K562 (cell line): ENCODE measurements at regions not wholly inside any gene's neighbourhood (a gene's known extent, or its start where the extent isn't known, plus 50 kb on each side); places are given as distances from the start of the nearest gene placed in this dataset.

Experiments
- ATAC-seq: fragments of 200-7000 bp; cut with Tn5 transposase; 3 replicates; pipeline ENCODE4 v1.9.1; 2020; ENCODE audit warnings: moderate library complexity
- BruUV-seq: library from RNA; stranded (reverse); fragments of 400-500 nt; replicated peaks from 2 replicates; lab custom pipeline; 2021; lab: Mats Ljungman, UMichigan
- CTCF ChIA-PET: fragments of 300-600 bp; formaldehyde crosslinking; extraction: SDS; loops from one replicate; lab custom pipeline; 2021; ENCODE audit warnings: low intra/inter-chr PET ratio; lab: Yijun Ruan, JAX
- POLR2A ChIA-PET: fragments of 300-600, 350-650 bp; sonication (Branson Sonifier 250); formaldehyde crosslinking; extraction: SDS; loops from one replicate; lab custom pipeline; 2021; ENCODE audit warnings: antibody characterized with exemption, inconsistent platforms; lab: Yijun Ruan, JAX
- DNase-seq, 4 experiments: peaks; one replicate each; pipeline versions ENCODE4 v3.0.0 to v3.0.0-alpha.2; 2011 to 2018; ENCODE audit warnings: low spot score in 3 of 4, mixed read lengths in 3 of 4; ENCODE audit errors: extremely low read depth in 1 of 4
- FAIRE-seq: peaks from 2 replicates; lab custom pipeline; 2011; peaks lifted over from hg19 to GRCh38; lab: Jason Lieb, UNC
- H2AFZ ChIP-seq: 2 replicates; pipeline ENCODE4 v1.6.0; 2011; ENCODE audit warnings: low read depth, low read length, control low read depth, inconsistent platforms
- H3K27ac ChIP-seq: fragments of 200-600 bp; 3 replicates; pipeline ENCODE4 v1.8.0; 2011; ENCODE audit warnings: low read depth, mild to moderate bottlenecking, control low read depth, inconsistent platforms, low read length, moderate library complexity, mixed read lengths; ENCODE audit errors: extremely low read depth
- H3K27me3 ChIP-seq, 2 experiments: fragments of 300-600 bp in 1 of 2; 2 replicates in 1 of 2; 3 replicates in 1 of 2; pipeline versions ENCODE4 v1.6.0 to v1.8.0; 2011; ENCODE audit warnings: inconsistent platforms in 2 of 2, low read length in 2 of 2, mild to moderate bottlenecking in 1 of 2, mixed read lengths in 1 of 2, moderate library complexity in 1 of 2; ENCODE audit not compliant: control insufficient read depth in 2 of 2, insufficient read depth in 2 of 2
- H3K36me3 ChIP-seq: fragments of 300-600 bp; 3 replicates; pipeline ENCODE4 v1.8.0; 2011; ENCODE audit warnings: mild to moderate bottlenecking, low read length, inconsistent platforms; ENCODE audit not compliant: control insufficient read depth, insufficient read depth
- H3K4me1 ChIP-seq, 2 experiments: fragments of 200-600 bp in 1 of 2; replicated peaks in 1 of 2; 2 replicates in 1 of 2; 3 replicates in 1 of 2; pipeline versions ENCODE4 v1.5.1 to v1.8.0; 2011; ENCODE audit warnings: inconsistent platforms in 2 of 2, low read length in 2 of 2, mild to moderate bottlenecking in 1 of 2, mixed read lengths in 1 of 2, moderate library complexity in 1 of 2; ENCODE audit not compliant: control insufficient read depth in 2 of 2, insufficient read depth in 2 of 2
- H3K4me2 ChIP-seq: 2 replicates; pipeline ENCODE4 v1.6.1; 2011; ENCODE audit warnings: low read length, control low read depth, inconsistent platforms, mixed read lengths; ENCODE audit not compliant: insufficient read depth
- H3K4me3 ChIP-seq: fragments of 200-600 bp; sonication (generic), shearing (Covaris generic); 2 replicates; pipeline ENCODE4 v1.5.1; 2016; ENCODE audit warnings: control low read depth, inconsistent platforms
- H3K79me2 ChIP-seq: fragments of 200-600 bp; 3 replicates; pipeline ENCODE4 v1.8.0; 2011; ENCODE audit warnings: low read length, inconsistent platforms; ENCODE audit not compliant: control insufficient read depth, insufficient read depth
- H3K9ac ChIP-seq, 2 experiments: 2 replicates each; pipeline versions ENCODE4 v1.6.0 to v1.6.1; 2011; ENCODE audit warnings: low read depth in 2 of 2, low read length in 2 of 2, control low read depth in 1 of 2, inconsistent platforms in 1 of 2, mild to moderate bottlenecking in 1 of 2, mixed read lengths in 1 of 2; ENCODE audit not compliant: insufficient read depth in 1 of 2
- H3K9me1 ChIP-seq: one replicate; pipeline ENCODE4 v1.6.0; 2011; ENCODE audit warnings: inconsistent platforms, mild to moderate bottlenecking, low read length, moderate library complexity; ENCODE audit not compliant: control insufficient read depth, insufficient read depth
- H3K9me3 ChIP-seq: replicated peaks from 2 replicates; pipeline ENCODE4 v1.5.1; 2011; ENCODE audit warnings: low read depth, low read length, inconsistent platforms; ENCODE audit not compliant: control insufficient read depth, insufficient read depth
- H4K20me1 ChIP-seq: replicated peaks from 2 replicates; pipeline ENCODE4 v1.6.1; 2011; ENCODE audit warnings: low read length, inconsistent platforms, mixed read lengths; ENCODE audit not compliant: control insufficient read depth, insufficient read depth
- BMI1 ChIP-seq: fragments of 150-350 bp; IDR thresholded peaks from 2 replicates; pipeline ENCODE4 v1.6.1; 2014; ENCODE audit warnings: low read length
- CBX1 ChIP-seq: sonication (generic); IDR thresholded peaks from 2 replicates; pipeline ENCODE4 v1.6.1; 2016; ENCODE audit warnings: antibody characterized with exemption, low read depth, mild to moderate bottlenecking
- CEBPG ChIP-seq, 3 experiments: fragments of 200-800 bp in 1 of 3; sonication (Bioruptor generic) in 1 of 3; sonication (generic) in 1 of 3; formaldehyde crosslinking in 1 of 3; IDR thresholded peaks in 2 of 3; conservative IDR thresholded peaks in 1 of 3; 2 replicates each; pipeline versions ENCODE4 v1.6.1 to v1.8.0; 2016 to 2022; ENCODE audit warnings: missing compliant biosample characterization in 2 of 3, missing genetic modification characterization in 2 of 3, mild to moderate bottlenecking in 1 of 3, missing genetic modification reagents in 1 of 3
- CHAMP1 ChIP-seq: fragments of 450-650 bp; IDR thresholded peaks from 2 replicates; pipeline ENCODE4 v1.6.1; 2016; ENCODE audit warnings: mild to moderate bottlenecking
- NR2C2 ChIP-seq, 2 experiments: fragments of 200-800 bp in 1 of 2; sonication (Bioruptor generic) in 1 of 2; sonication (generic) in 1 of 2; formaldehyde crosslinking in 1 of 2; IDR thresholded peaks; 2 replicates each; pipeline versions ENCODE4 v1.6.1 to v1.8.0; 2016 to 2022; ENCODE audit warnings: mild to moderate bottlenecking in 1 of 2, missing compliant biosample characterization in 1 of 2, missing genetic modification characterization in 1 of 2, missing genetic modification reagents in 1 of 2
- TEAD2 ChIP-seq: fragments of 450-650 bp; IDR thresholded peaks from 2 replicates; pipeline ENCODE4 v1.6.1; 2016; ENCODE audit warnings: missing genetic modification characterization, control low read depth, missing compliant biosample characterization
- ZNF184 ChIP-seq: sonication (generic); formaldehyde crosslinking; IDR thresholded peaks from 2 replicates; pipeline ENCODE4 v1.5.0; 2020; ENCODE audit warnings: missing genetic modification reagents
- WGBS: fragments of 100-300 bp; shearing (Covaris generic); methylation state at CpG from one replicate; pipeline ENCODE4 v1.1.6; 2016; ENCODE audit warnings: low coverage, mixed read lengths; ENCODE audit not compliant: insufficient coverage; ENCODE audit errors: missing lambda C conversion rate; 5-methylcytosine and 5-hydroxymethylcytosine counted together
- in situ Hi-C: fragments of 300-500 bp; cut with MboI; formaldehyde crosslinking; loops from 4 replicates; pipeline ENCODE4 v1.15.0; 2018; ENCODE audit warnings: inconsistent platforms, mixed read lengths
- intact Hi-C: fragments of 100-400 bp; cut with micrococcal nuclease; formaldehyde crosslinking; loops from 2 replicates; pipeline ENCODE4 v1.14.2; 2022
- TF ChIP-seq, protein P1 (sequence below): fragments of 450-650 bp; formaldehyde crosslinking; IDR thresholded peaks from 2 replicates; pipeline ENCODE4 v1.4.0; 2022; ENCODE audit warnings: mild to moderate bottlenecking, moderate library complexity

DNA sequence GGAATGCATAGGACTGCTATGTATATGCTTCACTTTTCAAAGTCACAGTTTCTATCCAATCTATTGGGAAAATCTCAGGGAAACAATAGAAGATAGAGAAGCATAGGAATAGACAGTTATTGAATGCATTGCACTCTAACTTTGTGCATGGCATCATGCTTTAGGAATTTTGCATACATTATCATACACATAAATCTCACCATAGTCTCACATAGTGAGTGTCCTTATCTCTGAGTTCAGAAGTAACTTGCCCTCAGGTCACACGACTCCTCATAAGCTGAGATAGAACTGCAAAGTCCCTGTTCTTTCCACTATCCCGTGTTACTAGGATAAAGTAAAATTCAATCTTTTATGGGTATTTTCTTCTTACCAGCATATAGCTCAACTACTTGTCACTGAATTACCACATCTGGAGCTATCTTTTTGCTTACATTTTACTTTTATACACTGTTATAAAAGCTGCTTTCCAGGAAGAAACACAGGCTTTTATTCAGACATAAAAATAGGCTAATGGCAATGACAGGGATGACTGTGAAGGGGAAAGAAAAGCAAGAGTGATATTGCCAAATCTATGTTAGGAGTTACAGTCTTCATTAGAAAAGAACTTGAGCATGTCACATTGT is 666.9 kb downstream of the XIRP2 start:
- DNase-seq: no peak
- Histone ChIP-seq H3K27ac (no peak overlapping the region), H2AFZ (no peak overlapping the region), H3K36me3 (no peaks in the 10 kb centered on the region), H3K9me3 (no peaks in the 10 kb centered on the region), H3K27me3 (no peaks in the 10 kb centered on the region), H4K20me1 (no peaks in the 10 kb centered on the region), H3K4me3 (no peak overlapping the region), H3K4me1 (no peaks in the 10 kb centered on the region), H3K79me2 (no peaks in the 10 kb centered on the region), H3K9ac (no peak overlapping the region), H3K4me2 (no peak overlapping the region), H3K9me1 (no peaks in the 10 kb centered on the region)
- no TSS peak for BruUV-seq
- intact Hi-C loops: no loop called here
- ChIA-PET POLR2A (no interaction called here), CTCF (no interaction called here)
- WGBS: 4% methylated on average over 2 of the region's 2 CpGs
- FAIRE-seq: no peak
- no peak for TF ChIP-seq TEAD2 (tag)
- no peak for TF ChIP-seq CHAMP1
- no peak for ATAC-seq
- in situ Hi-C loops: no loop called here

DNA sequence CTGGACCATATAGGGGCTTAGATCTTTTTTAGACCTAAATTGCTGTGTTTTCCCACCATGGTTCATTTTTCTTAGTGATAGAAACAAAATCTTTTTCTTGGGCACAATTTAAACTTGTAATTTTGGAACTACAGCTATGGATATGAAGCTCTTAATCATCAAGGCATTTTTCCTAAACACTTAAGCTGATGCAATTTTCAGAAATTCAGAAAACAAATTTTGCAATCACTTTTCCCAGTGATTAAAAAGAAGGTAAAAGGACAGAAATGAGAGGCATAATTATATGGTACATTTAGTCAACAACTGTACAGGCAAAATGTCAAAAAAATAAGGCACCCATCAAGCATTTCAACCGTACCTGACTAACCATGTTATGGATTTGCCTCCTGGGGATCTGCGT is 665.4 kb downstream of the XIRP2 start:
- ChIA-PET POLR2A (no interaction called here), CTCF (no interaction called here)
- Histone ChIP-seq H3K9me1 (no peaks in the 10 kb centered on the region), H3K9me3 (no peaks in the 10 kb centered on the region), H4K20me1 (no peaks in the 10 kb centered on the region), H3K27me3 (no peaks in the 10 kb centered on the region), H3K27ac (no peak overlapping the region), H3K9ac (no peak overlapping the region), H2AFZ (no peak overlapping the region), H3K4me2 (no peak overlapping the region), H3K4me3 (no peak overlapping the region), H3K36me3 (no peaks in the 10 kb centered on the region), H3K4me1 (no peaks in the 10 kb centered on the region), H3K79me2 (no peaks in the 10 kb centered on the region)
- DNase-seq (no peak), FAIRE-seq (no peak), ATAC-seq (no peak)
- no peak for TF ChIP-seq BMI1
- TF ChIP-seq CHAMP1: no peak
- no peak for TF ChIP-seq CEBPG (CRISPR knock-in tag; IDR thresholded peaks at IDR 0.05)
- TF ChIP-seq CEBPG (tag; conservative IDR thresholded peaks at IDR 0.05 in 1 of 2, IDR thresholded peaks at IDR 0.05 in 1 of 2): peak; percentile 53 to 89; a peak in 3 of 4 replicates
- TF ChIP-seq, protein P1, sequence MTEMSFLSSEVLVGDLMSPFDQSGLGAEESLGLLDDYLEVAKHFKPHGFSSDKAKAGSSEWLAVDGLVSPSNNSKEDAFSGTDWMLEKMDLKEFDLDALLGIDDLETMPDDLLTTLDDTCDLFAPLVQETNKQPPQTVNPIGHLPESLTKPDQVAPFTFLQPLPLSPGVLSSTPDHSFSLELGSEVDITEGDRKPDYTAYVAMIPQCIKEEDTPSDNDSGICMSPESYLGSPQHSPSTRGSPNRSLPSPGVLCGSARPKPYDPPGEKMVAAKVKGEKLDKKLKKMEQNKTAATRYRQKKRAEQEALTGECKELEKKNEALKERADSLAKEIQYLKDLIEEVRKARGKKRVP (CRISPR knock-in tag): 0 out of 2 replicates have a peak, but pooled peaks have one; percentile 30
- TF ChIP-seq NR2C2 (CRISPR knock-in tag; IDR thresholded peaks at IDR 0.05): no peak
- peak; percentile 45; the same call in 1 of the 2 replicates for TF ChIP-seq NR2C2 (tag; IDR thresholded peaks at IDR 0.05)
- no peak for TF ChIP-seq ZNF184
- TF ChIP-seq CBX1: no peak
- intact Hi-C loops (no loop called here), in situ Hi-C loops (no loop called here)
- no TSS peak for BruUV-seq
- WGBS: 7% methylated on average over 2 of the region's 2 CpGs
